ENCODE measurements at regions not wholly inside any gene's neighbourhood (a gene's known extent, or its start where the extent isn't known, plus 50 kb on each side); places are given as distances from the start of the nearest gene placed in this dataset.

DNA sequence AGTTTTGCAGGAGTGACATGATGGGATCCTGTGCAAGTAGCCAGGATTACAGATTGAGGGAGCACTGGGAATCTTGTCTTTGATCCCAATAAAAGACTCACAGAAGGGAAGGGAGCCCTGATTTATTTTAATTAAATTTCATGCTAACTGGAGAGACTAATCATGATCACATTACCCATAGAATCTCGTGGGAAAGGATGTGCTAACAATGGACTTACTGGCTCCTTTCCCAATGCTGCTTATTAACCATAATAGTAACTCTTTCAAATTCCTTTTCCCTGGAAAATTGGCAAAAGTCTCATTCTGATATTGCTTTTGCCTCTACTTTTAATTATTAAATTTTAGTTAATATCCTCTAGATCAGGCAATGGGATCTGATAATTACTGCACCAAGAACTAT, 174.8 kb upstream of the AVPR1A start:
- no peak for DNase-seq (ENCODE audit: low read depth, low spot score)
- no peak overlapping the region for H3K27ac ChIP-seq

DNA sequence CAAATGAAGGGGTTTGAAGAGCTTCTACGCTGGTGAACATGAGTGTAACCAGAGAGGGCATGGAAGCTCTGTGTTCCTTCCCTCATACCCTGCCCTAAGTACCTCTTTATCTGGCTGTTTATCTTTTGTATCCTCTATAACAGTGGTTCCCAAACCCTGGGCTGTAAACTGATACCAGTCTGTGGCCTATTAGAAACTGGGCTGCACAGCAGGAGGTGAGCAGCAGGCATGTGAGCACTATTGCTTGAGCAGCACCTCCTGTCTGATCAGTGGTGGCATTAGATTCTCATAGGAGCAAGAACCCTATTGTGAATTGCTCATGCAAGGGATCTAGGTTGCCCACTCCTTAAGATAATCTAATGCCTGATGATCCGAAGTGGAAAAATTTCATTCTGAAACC, 172.9 kb upstream of the AVPR1A start:
- no peak overlapping the region for H3K27ac ChIP-seq
- DNase-seq (ENCODE audit: low read depth, low spot score) = no peak

GRCh38 chr12:63321373-63321772, 170.4 kb upstream of the AVPR1A start:
- no peak for DNase-seq (ENCODE audit: low read depth, low spot score)
- H3K27ac ChIP-seq = no peak overlapping the region

DNA sequence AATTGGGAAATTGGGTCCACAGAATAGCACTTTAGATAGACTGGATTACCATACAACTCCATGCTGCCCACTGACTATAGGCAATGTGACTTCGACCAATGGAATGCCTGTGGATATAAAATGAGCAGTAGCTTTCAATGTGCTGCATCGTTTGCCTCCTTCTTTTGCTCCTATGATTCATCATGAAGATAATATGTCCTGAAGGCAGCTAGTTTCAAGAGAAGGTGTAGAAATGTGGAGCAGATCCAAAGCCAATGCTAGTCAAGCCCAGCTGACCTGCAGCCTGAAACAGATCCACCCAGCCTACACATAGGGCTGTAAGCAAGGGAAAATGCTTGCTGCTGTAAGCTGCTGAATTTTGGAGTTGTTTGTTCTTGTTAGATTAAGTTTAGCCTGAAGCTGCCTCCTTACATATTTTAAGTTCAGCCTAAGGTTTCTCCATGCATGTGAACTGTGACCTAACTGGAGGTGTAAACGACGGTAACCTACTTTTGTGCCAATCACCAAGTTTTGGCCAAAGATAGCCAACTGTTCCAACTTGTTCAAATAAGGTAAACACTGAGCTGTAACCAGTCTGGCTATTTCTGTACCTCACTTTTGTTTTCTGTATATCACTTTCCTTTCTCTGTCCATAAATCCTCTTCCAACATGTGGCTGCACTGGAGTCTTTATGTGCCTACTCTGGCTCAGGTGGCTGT, 169.1 kb upstream of the AVPR1A start:
- no peak overlapping the region for H3K27ac ChIP-seq
- DNase-seq (ENCODE audit: low read depth, low spot score) = peak; percentile 61

DNA sequence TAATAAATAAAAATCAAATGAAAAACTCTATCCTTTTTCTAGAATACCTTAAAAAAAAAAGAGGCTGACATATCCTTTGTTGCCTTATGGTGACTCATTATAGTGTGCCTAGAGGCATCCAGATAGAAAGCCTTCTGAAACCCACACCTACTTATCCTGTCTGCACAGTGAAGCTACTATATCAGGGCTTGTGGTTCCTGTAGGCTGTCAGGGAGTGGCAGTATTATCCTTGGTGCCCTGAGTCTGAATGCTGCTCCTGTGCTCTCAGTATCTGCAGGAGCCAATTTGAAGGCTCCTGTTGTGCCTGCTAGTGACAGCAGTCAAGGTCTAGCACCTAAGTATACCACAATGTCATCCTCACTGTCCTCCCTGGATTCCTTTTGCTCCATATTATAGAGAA, 168.4 kb upstream of the AVPR1A start:
- no peak overlapping the region for H3K27ac ChIP-seq
- peak; percentile 66 for DNase-seq (ENCODE audit: low read depth, low spot score)

DNA sequence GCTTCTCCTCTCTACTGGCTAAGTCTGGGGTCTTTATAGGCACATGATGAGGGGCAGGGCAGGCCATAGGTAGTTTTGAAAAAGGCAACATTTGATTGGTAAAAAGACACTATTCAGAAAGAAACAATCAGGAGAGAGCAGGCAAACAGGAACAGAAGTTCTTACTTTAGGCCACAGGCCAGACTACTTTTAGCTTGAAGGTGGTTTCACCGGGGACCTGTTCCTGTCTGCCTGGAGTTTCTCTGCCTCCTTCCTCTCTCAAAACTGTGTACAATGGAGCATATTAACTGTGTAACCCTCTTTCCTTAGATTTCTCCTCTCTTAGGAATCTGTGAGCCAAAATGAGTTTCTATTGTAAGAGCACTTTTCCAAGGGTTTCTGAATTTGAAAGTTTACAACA, 167.9 kb upstream of the AVPR1A start:
- H3K27ac ChIP-seq = no peak overlapping the region
- DNase-seq (ENCODE audit: low read depth, low spot score) = no peak

DNA sequence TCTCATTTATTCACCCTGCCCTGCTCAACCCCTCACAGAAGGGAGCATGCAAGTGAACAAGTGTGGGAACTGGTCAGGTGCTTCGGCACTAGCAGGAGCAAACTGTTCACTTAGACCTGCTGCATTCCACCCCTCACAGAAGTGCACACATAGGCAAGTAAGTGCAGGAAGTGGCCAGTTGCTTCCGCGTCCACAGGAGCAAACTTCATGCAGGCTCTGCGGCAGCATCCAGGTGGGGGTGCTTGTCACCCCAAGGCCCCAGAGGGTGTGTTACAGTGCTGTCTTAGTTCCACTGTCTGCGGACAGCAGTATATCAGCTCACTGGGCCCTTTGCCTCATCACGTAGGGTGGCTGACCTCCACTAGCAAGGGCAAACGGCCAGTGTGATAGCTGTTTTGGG, 167.3 kb upstream of the AVPR1A start:
- no peak overlapping the region for H3K27ac ChIP-seq
- DNase-seq (ENCODE audit: low read depth, low spot score) = no peak

DNA sequence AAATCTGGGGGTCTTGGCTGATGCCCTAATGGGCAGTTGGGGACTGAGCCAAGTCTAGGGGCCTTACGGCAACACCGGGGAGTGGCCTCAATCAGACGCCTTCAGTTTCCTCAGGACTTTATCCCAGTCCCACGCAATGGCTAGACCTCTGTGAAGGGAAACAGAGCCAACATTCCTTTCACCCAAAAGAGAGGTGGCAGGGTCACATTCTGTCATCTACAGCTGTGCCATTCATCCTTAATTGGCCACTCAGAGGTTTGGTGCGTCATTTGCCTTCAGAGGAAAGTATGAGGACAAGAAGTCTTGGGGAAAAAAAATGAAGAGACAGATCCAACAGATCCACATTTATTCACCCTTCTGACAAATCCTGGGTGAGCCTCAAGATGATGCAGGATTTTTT, 166.9 kb upstream of the AVPR1A start:
- DNase-seq (ENCODE audit: low read depth, low spot score) = no peak
- no peak overlapping the region for H3K27ac ChIP-seq

- H3K27ac ChIP-seq = no peak overlapping the region
- no peak for DNase-seq (ENCODE audit: low read depth, low spot score)
Observed at GRCh38 chr12:63317286-63317846, 166.4 kb upstream of the AVPR1A start.

DNA sequence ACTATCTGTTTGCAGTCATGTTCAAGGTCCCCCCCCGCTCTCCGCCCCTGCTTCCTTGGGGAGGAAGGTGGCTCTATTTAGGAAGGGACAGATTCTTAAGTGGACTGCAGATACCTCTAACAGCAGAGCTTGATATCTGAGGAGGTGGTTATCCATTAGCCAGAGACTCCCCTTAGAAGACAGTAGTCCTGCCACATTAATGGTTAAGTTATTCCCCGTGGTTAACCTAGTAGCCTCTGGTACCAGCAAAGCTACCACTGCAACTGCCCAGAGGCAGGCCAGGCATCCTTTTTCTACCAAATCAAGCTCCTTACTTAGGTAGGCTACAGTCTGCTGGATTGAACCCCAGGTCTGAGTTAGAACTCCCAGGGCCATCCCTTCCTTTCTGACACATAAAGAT, 162.1 kb upstream of the AVPR1A start:
- no peak for DNase-seq (ENCODE audit: low read depth, low spot score)
- H3K27ac ChIP-seq = no peak overlapping the region

DNA sequence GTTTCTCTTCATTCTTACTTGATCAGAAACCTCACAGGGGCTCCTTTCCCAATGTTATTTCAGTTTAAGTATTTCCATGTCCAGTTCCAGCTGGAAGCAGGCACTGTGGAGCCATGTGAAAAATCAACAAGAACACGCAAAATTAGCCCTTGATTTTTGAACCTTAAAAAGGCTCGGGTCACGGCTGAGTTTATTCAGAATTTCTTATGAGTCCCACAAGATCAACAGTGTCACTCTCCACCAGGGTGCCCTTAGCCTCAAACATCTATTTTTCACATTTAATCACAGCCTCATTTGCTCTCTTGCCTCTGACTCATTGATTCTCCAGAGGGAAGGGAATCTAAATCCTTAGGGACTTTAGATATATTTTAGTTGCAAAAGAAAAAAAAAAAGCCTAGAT, 157.7 kb upstream of the AVPR1A start:
- no peak overlapping the region for H3K27ac ChIP-seq
- no peak for DNase-seq (ENCODE audit: low read depth, low spot score)

GRCh38 chr12:63307849-63308248, 156.8 kb upstream of the AVPR1A start:
- H3K27ac ChIP-seq = no peak overlapping the region
- no peak for DNase-seq (ENCODE audit: low read depth, low spot score)

DNA sequence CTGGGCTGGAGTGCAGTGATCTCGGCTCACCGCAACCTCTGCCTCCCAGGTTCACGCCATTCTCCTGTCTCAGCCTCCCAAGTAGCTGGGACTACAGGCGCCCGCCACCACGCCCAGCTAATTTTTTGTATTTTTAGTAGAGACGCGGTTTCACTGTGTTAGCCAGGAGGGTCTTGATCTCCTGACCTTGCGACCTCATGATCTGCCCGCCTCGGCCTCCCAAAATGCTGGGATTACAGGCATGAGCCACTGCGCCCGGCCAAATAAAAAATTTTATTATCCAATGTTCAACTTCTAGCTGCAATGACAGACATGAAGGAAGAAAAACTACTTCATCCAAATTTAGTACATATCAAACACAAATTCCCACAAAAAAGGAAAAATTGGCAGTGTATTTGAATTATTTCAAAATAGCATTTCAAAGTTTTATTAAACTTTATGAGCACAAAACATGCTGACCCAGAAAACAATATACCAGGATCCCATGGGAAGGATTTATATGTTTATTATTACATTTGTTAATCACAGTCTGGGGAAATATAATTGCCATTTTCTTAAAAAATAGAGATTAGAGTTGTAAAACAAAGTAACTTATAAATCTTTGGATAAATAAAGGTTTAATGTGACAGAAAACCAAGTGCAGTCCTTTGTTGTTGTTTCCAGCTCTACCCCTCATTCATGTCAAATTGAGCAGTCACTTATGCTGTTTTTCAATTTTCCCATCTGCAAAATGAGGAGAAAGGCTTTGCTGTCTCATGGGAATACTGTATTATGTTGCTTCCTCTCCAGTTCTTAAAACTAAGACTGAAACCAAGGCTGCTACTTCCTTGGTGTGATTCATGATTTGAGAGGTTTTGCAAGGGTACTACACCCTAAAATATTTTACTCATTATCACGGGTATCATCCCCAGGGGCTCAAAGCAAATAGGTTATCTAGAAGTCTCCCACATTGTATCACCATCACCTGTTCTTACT, 155.2 kb upstream of the AVPR1A start:
- no peak for DNase-seq (ENCODE audit: low read depth, low spot score)

DNA sequence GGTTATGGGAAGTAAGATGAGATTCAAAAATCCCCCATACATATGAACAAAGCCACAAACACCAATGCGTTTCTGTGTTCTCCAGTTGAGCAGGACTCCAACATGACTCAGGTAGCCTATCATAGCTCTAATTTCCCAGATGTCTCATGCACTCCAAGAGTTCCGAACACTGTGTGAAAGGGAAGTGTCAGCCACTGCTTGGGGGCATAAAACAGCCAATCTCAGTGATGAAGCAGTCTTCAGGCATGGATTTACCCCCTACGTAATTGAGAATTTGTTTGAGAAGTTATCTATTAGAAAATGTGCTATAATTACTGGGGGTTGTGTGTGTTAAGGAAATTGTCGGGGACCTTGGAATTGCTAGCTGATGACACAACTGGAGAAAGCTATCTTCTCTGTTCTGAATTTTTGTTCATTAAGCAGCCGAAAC, 153.9 kb upstream of the AVPR1A start:
- no peak for DNase-seq (ENCODE audit: low read depth, low spot score)
- H3K27ac ChIP-seq = no peak overlapping the region

More for the DNA sequence above, 155.2 kb upstream of the AVPR1A start:
- no peak overlapping the region for H3K27ac ChIP-seq

DNA sequence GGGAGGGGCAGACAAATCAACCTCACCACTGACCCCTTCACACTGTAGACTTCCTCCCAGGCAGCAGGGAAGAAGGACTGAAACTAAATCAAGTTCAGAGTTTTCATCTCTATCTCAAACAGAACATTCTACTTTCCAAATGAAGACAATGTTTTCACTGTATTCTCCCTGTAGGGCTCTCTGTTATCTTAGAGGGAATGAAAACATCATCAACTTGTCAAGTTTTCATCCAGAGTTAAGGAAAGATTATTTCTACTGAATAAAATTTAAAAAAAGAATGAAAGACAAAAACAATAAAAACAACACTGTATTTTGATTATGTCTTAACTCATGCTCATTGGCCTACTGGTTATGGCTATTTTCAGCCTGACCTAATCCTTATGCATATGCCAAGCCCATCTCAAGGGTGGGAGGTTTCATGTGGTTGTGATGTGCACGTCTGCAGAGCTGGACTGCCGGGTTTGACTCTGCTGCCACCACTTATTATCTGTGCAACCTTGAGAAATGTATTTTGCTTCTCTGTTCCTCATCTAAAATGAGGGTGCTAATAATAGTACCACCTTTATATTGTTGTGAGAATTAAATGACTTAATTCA, 152.0 kb upstream of the AVPR1A start:
- no peak overlapping the region for H3K27ac ChIP-seq
- DNase-seq (ENCODE audit: low read depth, low spot score) = no peak

GRCh38 chr12:63302269-63302940, 151.4 kb upstream of the AVPR1A start:
- no peak overlapping the region for H3K27ac ChIP-seq
- DNase-seq (ENCODE audit: low read depth, low spot score) = no peak

DNA sequence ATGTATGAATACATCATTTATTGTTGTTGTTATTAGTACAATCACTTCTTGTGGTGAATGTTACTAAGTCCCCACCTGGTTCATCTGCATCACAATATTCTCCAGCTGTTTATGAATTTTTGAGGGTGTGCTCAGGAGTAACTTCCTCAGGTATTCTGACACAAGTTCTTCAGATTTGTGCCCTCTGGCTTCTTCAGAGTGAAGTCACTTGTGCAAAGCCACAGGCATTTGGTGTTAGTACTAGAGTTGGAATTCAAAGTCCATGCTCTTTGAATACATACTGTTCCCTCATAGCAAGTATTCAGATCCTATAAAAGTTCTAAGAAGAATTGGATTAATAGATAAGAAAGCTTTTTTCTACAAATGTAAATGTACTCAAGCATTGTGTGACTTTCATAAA, 150.3 kb upstream of the AVPR1A start:
- DNase-seq (ENCODE audit: low read depth, low spot score) = no peak
- H3K27ac ChIP-seq = no peak overlapping the region

DNA sequence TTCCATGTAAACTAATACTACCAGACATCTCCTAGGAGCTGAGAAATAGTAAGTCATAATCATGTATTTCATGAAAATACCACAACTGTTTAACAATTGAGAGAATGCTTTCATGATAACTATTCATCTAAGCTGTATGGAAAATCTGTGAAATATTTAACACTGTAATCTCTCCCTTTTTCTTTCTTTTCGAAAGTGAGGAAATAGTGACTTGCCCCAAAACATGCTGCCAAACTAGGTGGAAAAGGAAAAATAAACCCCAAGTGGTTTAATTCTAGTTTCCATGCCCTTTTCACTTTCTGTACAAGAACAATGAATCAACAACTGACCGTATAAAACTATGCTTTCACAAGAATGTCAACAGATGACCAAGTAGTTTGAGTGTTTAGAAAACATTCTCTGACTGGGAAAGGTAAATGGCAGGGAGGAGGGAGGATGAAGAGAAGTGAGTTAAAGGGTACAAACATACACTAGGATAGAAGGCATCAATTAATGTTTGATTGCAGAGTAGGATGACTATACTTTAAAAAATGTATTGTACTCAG, 147.5 kb upstream of the AVPR1A start:
- DNase-seq (ENCODE audit: low read depth, low spot score) = no peak
- H3K27ac ChIP-seq = no peak overlapping the region

- DNase-seq (ENCODE audit: low read depth, low spot score) = peak; percentile 24
- no peak overlapping the region for H3K27ac ChIP-seq
Observed at GRCh38 chr12:63294327-63294632, 143.3 kb upstream of the AVPR1A start.
